ENCODE measurements at regions not wholly inside any gene's neighbourhood (a gene's known extent, or its start where the extent isn't known, plus 50 kb on each side); places are given as distances from the start of the nearest gene placed in this dataset.

GRCh38 chr4:83830138-83830888 is 294.4 kb downstream of the GPAT3 start:
- intact Hi-C loops (cut with micrococcal nuclease) (no loop called here), dilution Hi-C loops (cut with MboI; ENCODE audit: extremely low pct_ligation_motif_present, low sequenced_read_pairs) (no loop called here)
- Histone ChIP-seq H2AFZ (ENCODE audit: low read depth, low read length) (no peak overlapping the region), H4K20me1 (replicated peaks; ENCODE audit: control insufficient read depth, extremely low read depth, insufficient read depth, low read length) (no peaks in the 10 kb centered on the region), H3K9ac (replicated peaks; ENCODE audit: extremely low read depth, insufficient read depth, low read length) (no peak overlapping the region), H3K4me3 (replicated peaks in 1 of 3; ENCODE audit: insufficient read depth in 1 of 3, low read depth in 1 of 3, low read length in 3 of 3) (no peak overlapping the region), H3K9me1 (replicated peaks; ENCODE audit: control insufficient read depth, extremely low read depth, insufficient read depth, low read length) (no peaks in the 10 kb centered on the region), H3K9me3 (replicated peaks; ENCODE audit: control insufficient read depth, insufficient read depth, low read length) (no peaks in the 10 kb centered on the region), H3K4me1 (ENCODE audit: control insufficient read depth, extremely low read depth, insufficient read depth, low read length) (no peaks in the 10 kb centered on the region), H3K36me3 (ENCODE audit: control insufficient read depth in 2 of 2, extremely low read depth in 1 of 2, insufficient read depth in 2 of 2, low read length in 2 of 2) (no peaks in the 10 kb centered on the region), H3K4me2 (ENCODE audit: insufficient read depth, low read length) (no peak overlapping the region), H3K27ac (ENCODE audit: insufficient read depth, low read depth, low read length) (no peak overlapping the region), H3K79me2 (ENCODE audit: control insufficient read depth, insufficient read depth, low read length) (no peaks in the 10 kb centered on the region), H3K27me3 (ENCODE audit: control insufficient read depth in 2 of 2, insufficient read depth in 2 of 2, low read length in 2 of 2) (no peaks in the 10 kb centered on the region)
- no TSS peak for BruUV-seq (replicated peaks)
- DNase-seq (ENCODE audit: low read depth, low spot score) (peak; percentile 10), FAIRE-seq (no peak)
- ChIA-PET POLR2A (no interaction called here), CTCF (interaction anchor here (1.5 kb wide), 1 partner anchor 20 kb away, joined by 4 read pairs; no protein-coding TSS in a partner anchor)
- TF ChIP-seq JUN (IDR thresholded peaks at IDR 0.05; ENCODE audit: borderline replicate concordance, insufficient read depth, insufficient read length, low read depth): no peak
- no peak for TF ChIP-seq MAX (IDR thresholded peaks at IDR 0.05; ENCODE audit: insufficient read depth, insufficient read length)
- TF ChIP-seq POLR2A (IDR thresholded peaks at IDR 0.05; ENCODE audit: low read depth, low read length): no peak
- no peak for TF ChIP-seq GATA2 (IDR thresholded peaks at IDR 0.05; ENCODE audit: insufficient read depth, insufficient read length, low read depth, low read length)

DNA sequence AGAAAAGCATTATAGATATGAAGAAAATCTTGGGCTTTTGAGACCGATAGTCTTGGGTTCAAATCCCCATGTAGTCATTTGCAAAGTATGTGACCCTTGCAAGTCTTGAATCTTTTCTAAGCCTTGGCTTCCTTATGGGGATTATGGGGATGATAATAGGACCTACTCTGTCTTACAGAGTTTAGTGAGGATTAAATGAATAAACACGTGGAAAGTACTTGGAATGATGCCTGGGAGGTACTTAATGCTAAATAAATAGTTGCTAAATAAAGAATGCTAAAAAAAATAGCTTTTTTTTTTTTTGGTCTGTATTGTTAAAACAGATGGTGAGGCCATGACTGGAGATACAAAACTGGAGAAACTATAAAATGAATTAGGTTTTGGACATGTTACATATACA is 292.7 kb downstream of the GPAT3 start:
- Histone ChIP-seq H3K9me3 (replicated peaks; ENCODE audit: control insufficient read depth, insufficient read depth, low read length) (no peaks in the 10 kb centered on the region), H3K27ac (ENCODE audit: insufficient read depth, low read depth, low read length) (no peak overlapping the region), H3K27me3 (ENCODE audit: control insufficient read depth in 2 of 2, insufficient read depth in 2 of 2, low read length in 2 of 2) (no peaks in the 10 kb centered on the region), H3K9me1 (replicated peaks; ENCODE audit: control insufficient read depth, extremely low read depth, insufficient read depth, low read length) (no peaks in the 10 kb centered on the region), H3K4me3 (replicated peaks in 1 of 3; ENCODE audit: insufficient read depth in 1 of 3, low read depth in 1 of 3, low read length in 3 of 3) (no peak overlapping the region), H3K79me2 (ENCODE audit: control insufficient read depth, insufficient read depth, low read length) (no peaks in the 10 kb centered on the region), H2AFZ (ENCODE audit: low read depth, low read length) (no peak overlapping the region), H3K4me1 (ENCODE audit: control insufficient read depth, extremely low read depth, insufficient read depth, low read length) (no peaks in the 10 kb centered on the region), H3K4me2 (ENCODE audit: insufficient read depth, low read length) (no peak overlapping the region), H3K9ac (replicated peaks; ENCODE audit: extremely low read depth, insufficient read depth, low read length) (no peak overlapping the region), H3K36me3 (ENCODE audit: control insufficient read depth in 2 of 2, extremely low read depth in 1 of 2, insufficient read depth in 2 of 2, low read length in 2 of 2) (no peaks in the 10 kb centered on the region), H4K20me1 (replicated peaks; ENCODE audit: control insufficient read depth, extremely low read depth, insufficient read depth, low read length) (no peaks in the 10 kb centered on the region)
- no TSS peak for BruUV-seq (replicated peaks)
- intact Hi-C loops (cut with micrococcal nuclease): no loop called here
- POLR2A ChIA-PET: no interaction called here
- DNase-seq (ENCODE audit: low read depth, low spot score): no peak
- CTCF ChIA-PET: no interaction called here
- TF ChIP-seq EZH2 (IDR thresholded peaks at IDR 0.05; ENCODE audit: borderline replicate concordance, low read depth, low read length, severe bottlenecking) (no peak), JUN (IDR thresholded peaks at IDR 0.05; ENCODE audit: borderline replicate concordance, insufficient read depth, insufficient read length, low read depth) (no peak), GATA2 (IDR thresholded peaks at IDR 0.05; ENCODE audit: insufficient read depth, insufficient read length, low read depth, low read length) (no peak), MAX (IDR thresholded peaks at IDR 0.05; ENCODE audit: insufficient read depth, insufficient read length) (no peak), POLR2A (IDR thresholded peaks at IDR 0.05; ENCODE audit: low read depth, low read length) (no peak), FOS (IDR thresholded peaks at IDR 0.05; ENCODE audit: borderline replicate concordance, insufficient read depth, low read length) (no peak), CTCF (IDR thresholded peaks at IDR 0.05; ENCODE audit: extremely low read depth in 1 of 2, insufficient read depth in 1 of 2, low read depth in 1 of 2, low read length in 2 of 2) (no peak), POLR2AphosphoS5 (IDR thresholded peaks at IDR 0.05; ENCODE audit: insufficient read depth, low read depth, low read length) (no peak), MYC (IDR thresholded peaks at IDR 0.05; ENCODE audit: low read depth, low read length) (no peak)
- FAIRE-seq: no peak
- dilution Hi-C loops (cut with MboI; ENCODE audit: extremely low pct_ligation_motif_present, low sequenced_read_pairs): no loop called here
